HG03575 (cell line): ENCODE measurements at regions not wholly inside any gene's neighbourhood (a gene's known extent, or its start where the extent isn't known, plus 50 kb on each side); places are given as distances from the start of the nearest gene placed in this dataset.

ENCODE experiments used
- ATAC-seq: cut with Tn5 transposase; IDR thresholded peaks from one replicate; pipeline ENCODE4 v1.9.1; 2021; ENCODE audit not compliant: unreplicated experiment, insufficient number of reproducible peaks, low FRiP score; ENCODE audit errors: extremely low read depth

DNA sequence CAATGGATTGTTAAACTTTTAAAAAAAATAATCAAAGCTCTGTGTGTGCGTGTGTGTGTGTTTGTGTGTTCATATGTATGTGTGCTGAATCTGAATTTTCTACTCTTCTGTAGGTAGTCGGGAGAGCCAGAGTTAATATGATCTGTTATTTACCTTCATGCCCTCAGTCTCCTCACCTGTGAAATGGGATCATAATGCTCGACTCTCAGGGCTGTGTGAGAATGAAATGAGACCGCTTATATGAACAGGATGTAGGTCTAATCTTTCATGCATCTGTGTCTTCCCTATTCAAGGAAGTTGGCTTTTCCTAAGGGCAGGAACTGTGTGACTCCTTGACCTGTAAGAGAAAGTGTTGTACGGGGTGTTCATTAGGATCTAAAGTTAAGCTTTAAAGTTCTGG, 182.2 kb downstream of the RPLP1 start:
- ATAC-seq = no peak

DNA sequence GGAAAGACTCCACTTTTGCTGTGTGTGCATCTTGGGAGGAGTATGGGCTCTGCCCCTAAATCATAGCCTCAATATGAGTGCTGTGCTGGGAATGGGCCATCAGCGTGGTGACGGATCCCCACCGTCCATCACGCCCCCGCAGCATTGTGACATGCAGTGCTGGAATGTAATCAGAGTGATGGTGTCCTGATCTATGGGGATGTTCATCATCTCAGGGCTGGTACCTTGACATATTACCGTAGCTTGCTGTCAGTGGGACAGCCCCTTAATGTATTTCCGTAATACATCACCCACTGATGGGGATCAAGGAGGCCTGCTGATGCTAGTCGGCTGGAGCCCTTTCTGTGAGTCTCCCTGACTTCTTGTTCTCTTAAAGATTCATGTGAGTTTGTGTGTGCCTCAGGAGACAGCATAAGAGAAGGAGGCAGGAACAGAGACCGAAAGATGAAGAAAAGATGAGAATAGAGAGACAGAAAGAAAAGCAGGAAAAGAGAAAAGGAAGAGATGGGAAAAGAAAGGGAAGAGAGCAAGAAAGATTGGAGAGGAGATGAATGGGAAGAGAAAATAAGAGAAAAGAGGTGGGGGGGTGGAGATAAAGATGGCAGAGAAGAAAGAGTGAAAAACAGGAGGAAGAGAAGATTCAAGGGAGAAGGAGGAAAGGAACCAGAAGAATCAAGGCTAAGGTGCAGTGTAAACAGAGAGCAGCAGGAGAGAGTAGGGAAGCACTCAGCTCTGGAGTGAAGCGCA, 183.7 kb downstream of the RPLP1 start:
- ATAC-seq = no peak

DNA sequence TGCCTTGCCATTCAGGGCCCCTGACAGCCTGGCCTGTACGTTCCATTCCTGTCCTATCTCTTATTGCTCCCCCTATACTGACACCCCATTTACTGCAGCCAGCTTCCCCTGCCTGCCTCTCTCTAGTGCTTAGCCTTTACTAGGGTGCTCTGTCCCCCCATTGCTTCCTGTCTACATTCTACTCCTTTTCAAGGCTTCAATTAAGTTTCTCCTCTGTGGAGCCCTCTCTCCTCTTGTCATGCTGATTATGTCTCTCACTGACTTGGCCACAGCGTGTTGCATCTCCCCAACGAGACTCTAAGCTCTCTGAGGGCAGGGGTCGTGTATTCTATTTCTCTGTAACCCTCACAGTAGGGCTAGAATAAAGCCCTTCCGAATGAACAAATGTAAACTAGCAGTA, 185.2 kb downstream of the RPLP1 start:
- ATAC-seq = no peak

DNA sequence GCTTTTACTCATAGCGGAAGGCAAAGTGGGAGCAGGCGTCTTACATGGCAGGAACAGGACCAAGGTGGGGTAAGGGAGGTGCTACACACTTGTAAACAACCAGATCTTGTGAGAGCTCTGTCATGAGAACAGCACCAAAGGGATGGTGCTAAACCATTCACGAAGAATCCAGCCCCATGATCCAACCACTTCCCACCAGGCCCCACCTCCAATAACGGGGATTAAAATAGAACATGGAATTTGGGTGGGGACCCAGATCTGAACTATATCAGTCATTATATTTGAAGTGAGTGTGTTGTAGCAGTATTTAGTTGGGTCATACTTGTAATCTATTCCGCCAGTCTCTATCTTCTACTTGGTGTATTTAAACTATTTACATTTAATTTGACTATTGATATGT, 190.9 kb downstream of the RPLP1 start:
- ATAC-seq = no peak

DNA sequence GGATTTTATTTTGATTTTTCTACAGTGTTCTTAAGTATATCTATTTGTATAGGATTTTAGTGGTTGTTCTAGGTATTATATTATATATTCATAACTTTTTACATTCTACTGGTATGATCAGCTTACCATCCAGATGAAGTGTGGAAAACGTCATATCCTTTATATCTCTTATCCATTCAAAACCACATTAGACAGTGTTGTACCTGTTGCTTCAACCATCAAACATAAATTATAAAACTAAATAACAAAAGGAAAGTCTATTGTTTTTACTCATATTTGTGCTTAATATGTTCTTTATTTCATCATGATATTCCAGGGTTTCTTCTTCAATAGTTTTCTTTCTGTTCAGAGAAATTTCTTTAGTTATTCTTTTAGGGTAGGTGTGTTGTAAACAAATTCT, 191.4 kb downstream of the RPLP1 start:
- no peak for ATAC-seq

DNA sequence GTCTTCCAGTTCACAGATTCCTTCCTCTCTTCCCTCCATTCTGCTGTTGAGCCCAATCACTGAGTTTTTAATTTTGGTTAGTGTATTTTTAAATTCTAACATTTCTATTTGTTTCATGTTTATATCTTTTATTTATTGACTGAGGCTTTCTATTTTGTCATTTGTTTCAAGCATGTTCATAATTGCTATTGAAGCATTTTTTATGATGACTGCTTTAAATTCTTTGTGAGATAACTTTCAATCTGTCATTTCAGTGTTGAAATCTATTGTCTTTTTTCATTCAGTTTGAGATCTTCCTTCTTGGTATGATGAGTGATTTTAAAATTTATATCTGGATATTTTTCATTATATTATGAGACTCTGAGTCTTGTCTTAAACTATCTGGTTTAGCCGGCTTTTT, 192.3 kb downstream of the RPLP1 start:
- no peak for ATAC-seq

DNA sequence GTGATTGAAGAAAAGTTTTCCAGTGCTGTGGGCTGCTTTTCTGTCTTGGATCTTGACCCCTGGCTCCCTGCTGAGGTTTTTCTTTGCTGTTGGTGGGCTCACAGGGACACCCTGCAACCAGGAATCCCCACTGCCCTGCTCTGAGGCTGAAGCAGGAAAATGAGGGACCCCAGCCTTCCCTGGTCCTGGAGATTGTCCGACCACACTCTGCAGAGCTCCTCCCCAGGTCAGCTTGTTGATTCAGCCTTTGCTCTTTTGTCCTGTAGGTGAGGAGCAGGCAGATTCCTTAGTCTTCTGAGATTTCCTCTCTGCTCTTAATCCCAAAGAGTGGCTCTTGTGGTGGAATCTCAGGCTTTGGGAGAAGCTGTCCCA, 194.5 kb downstream of the RPLP1 start:
- ATAC-seq = no peak

DNA sequence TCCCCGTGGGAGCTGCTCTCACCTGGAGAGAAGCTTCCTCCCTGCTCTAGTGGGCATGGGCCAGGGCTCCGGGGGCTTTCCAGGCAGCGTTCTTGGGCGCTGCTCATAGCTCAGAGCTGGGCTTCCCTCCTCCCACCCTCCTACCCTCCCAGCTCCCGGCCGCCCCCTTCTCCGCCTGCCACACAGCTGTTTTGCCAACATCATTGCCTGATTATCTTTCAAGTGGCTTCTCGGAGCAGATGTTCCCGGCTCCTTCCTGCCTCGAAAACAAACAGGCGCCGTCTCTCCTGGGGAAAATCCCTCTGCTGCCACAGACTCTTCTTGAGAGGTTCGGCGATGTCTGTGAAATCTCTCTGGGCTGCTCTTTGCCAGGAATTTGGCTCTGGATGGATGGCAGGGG, 195.6 kb downstream of the RPLP1 start:
- no peak for ATAC-seq

DNA sequence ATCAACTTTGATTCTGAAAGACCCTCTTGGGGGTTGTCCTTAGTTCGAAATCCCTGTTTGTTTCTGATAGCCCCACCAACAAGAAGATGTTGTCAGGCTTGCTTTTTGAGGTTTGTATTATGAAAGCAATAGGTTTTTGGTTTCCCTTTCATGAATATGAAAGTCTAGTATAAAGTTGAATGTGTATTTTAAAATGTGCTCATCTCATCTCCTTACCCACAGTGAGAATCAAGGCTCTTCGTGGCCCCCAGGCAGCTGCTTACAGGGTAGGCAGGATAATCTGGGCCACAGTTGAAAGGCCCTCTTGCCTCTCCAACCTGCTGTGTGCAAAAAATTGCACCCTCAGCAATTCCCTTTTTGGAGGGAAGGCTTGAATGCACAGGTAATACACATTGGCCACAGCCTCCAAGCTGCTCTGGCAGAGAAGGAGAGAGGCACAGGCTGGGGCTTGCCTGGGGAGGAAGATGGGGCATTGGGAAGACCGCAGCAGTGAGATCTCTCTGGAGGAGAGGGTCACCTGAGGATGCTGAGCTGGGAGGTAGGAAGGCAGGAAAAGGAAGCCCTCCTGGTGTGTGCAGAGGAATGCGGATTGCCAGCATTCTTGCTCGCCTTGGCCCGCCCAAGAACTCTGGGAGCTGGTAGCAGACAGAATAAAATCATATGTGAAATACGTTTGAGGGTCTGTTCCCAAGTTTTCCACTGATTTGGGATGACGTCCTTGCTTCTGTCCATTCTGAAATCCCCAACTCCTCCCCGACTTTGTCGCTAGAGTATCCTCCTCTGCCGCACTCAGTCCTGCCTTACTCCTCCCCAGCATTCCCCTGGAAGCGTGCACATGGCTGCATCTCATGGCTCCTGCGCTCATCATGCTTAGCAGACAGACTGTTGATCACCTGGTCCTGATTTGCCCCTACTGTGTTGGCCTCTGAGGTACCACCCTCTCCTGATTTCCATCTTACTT, 196.4 kb downstream of the RPLP1 start:
- ATAC-seq = no peak

DNA sequence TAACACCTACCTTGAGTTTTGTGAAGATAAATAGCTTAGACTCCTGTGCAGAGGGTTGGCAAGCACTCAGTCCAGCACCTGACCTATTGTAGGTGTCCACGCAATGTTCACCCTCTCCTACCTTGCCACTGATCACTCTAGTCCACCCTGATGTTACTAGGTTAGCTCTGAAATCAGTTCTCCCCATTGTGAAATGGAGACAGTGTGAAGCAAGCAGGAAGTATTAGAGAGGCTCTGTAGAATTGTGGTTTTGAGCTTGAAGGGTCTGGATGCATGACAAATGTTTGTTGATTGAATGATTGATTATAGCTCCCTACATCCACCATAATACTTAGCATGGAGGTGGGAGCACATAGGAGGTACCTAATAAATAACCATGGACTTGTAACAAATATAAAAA, 199.7 kb downstream of the RPLP1 start:
- no peak for ATAC-seq

DNA sequence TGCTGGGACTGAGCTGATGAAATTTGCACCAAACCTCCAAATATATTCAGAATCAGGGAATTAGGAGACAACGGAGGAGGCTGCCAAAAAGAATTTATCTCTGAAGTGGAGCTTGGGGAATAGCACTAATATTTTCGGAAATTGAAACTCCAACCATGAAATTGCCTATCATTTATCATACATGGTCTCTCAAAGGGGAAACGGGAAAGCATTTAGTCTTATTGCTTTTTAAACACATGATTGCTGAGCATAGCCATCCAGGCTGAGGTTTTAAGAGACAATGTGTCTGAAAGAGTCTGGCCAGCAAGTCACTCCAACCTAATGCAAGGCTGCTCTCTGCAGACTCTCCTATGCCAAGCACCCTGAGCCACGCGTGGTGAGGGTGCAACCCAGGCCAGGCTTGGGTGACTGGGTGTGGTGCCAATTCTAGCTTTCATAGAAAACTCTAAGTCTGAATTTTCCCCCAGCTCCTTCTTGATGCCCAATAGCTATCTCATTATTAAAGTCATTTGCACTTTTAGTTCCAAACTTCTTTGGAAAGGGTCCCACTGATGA, 200.2 kb downstream of the RPLP1 start:
- no peak for ATAC-seq

DNA sequence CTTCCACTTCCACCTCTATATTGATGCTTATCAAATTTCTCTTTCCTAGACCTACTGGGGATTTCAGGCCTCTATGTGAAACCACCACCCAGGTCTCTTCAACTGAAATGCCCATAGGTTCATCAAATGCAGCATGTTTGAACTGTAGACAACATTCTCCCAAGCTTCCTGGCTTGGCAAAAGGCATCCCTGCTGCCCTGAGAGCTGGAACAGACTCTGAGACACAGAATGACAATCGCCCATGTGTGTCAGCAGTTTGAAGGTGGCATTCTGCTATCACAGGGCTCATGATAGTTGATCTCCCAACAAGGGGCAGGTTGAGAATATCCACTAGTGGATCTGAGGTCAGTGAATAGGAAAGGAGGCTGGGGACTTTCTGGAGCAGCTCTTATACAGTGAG, 200.7 kb downstream of the RPLP1 start:
- no peak for ATAC-seq

DNA sequence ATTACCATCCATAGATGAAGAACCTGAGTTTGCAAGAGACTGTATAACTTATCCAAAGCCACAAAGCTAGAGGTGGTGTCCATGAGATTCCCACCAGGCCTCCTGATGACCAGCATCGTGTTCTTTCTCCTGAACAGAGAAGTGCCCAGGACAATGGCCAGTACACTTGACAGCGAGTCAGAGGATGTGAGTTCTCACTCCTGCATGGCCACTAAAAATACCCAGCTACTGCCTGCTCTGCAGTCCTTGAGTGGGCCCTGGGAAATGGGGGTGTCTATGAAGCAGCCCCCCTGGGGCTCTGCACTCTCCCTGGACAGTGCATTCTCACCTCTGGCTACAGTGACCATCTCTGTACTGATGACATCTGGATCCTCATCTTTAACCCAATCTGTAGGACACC, 201.2 kb downstream of the RPLP1 start:
- ATAC-seq = no peak

DNA sequence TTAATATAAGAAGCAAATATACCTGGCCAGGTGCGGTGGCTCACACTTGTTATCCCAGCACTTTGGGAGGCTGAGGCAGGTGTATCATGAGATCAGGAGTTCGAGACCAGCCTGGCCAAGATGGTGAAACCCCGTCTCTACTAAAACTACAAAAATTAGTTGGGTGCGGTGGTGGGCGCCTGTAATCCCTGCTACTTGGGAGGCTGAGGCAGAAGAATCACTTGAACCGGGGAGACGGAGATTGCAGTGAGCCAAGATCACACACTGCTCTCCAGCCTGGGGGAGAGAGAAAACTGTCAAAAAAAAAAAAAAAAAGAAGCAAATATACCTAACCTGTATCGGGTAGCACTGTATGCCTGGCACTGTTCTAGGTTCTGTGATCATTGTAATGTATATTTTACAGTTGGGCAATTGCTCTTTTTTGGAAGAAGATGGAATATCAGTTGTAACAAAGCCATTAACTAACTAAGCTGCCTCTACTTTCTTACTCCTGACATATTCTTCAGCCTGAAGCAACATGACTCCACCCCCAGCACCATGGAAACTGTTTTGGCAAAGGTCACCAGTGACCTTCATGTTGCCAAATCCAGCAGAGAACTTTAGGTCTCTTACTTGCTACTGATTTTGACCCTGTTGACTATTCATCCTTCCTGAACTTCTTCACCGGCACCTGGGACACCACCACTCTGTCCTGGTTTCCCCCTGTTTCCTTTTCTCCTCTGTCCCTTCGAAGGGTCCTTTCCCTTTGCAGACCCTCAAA, 203.8 kb downstream of the RPLP1 start:
- no peak for ATAC-seq

DNA sequence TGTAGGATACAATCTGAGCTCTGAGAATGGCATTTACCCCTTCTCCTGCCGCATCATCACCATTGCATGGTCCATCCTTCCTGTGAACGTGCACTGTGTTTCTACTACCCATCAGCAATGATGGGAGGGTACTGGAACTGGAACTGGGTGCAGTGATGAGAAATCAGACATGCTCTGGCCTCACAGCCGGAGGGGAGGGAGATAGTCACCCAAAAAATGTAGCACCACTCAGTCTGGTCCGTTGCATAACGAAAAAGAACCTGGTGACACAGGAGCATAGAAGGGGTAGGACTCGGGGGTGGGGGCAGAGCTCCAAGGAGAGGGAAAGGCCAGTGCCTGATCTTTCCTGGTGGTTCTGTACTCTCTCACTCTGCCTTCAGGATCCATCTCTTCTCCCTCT, 205.0 kb downstream of the RPLP1 start:
- no peak for ATAC-seq

DNA sequence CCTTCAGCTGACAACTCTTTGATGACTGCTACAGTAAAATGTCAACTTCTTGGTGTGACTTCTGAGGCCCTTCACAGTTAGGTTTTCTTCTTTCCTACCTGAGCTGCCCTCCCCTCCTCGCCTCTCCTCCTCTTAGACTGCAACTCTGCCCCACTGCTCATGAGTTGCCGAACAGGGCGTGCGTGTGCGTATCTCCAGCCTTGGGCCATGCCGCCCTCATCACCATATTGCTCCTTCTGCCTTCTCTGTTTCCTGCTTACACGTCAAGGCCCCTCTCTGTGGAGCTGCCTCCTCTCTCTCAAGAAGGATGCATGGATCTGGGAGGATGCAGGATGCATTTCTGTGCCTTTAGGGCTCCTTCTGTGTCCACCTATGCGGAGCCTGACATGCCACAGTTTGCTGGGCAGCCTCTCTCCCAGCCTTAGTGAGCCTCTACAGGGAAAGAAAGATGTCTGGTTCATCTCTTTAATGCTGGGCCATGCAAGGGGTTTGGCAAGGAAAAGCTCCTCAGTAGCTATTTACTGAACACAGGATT, 205.9 kb downstream of the RPLP1 start:
- ATAC-seq = no peak

DNA sequence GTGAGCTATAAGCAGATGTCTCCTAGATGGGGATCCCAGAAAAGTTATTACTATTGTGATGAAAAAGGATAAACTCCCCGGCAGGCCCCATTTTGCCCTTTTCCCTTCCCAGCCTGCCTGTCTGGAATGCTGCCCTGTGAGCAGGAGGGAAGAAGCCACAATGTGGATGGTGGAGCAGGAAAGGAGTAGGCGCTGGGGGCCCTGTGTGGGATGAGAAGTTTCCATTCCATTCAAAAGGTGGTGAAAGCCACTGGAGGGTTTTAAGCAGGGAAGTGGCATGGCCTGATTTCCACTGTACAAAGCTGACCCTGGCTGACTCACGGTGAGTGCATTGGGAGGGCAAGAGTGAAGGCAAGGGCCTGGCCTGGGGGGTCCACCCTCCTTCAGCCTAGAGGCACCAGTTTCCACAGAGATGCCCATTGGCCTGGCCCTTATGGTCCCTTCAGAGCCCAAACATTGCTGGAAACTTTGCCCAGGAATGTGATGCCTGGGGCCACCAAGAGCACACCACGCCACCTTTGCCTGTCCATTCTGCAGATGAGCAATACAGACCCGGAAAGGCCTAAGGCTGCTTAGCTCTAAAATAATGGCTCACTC, 206.9 kb downstream of the RPLP1 start:
- no peak for ATAC-seq

DNA sequence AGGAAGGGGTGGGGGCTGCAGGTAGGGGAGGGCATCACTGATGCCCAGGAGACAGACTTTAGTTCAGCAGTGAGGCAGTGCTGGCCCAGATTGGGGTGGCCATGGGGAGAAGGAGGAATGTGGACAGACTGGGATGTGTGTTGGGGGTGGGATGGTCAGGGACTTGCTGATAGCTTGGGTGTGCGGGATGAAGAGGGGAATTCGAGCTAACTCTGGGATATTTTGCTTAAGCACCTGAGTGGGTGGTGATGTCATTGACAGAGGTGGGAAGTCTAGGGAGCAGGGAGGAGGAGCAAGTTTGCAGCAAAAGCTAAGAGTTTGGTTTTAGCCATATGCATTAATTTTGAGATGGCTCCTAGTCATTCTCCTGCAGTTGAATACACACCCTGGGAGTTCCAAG, 207.5 kb downstream of the RPLP1 start:
- ATAC-seq = no peak
